Activated gamma-delta T cell (primary cell): ENCODE measurements at regions not wholly inside any gene's neighbourhood (a gene's known extent, or its start where the extent isn't known, plus 50 kb on each side); places are given as distances from the start of the nearest gene placed in this dataset.
"Not testable (repeated sequence)": the region's sequence is repeated elsewhere in the genome, so short reads cannot be mapped to it uniquely, and the experiment has no call there.

Experiments
- DNase-seq: peaks from one replicate; lab custom pipeline; 2025; lab: John Stamatoyannopoulos, UW

- no peak for DNase-seq
Observed at GRCh38 chr9:29390859-29391258, 1817.6 kb upstream of the C9orf72 start.

GRCh38 chr9:29393064-29393463 lies 1819.8 kb upstream of the C9orf72 start:
- DNase-seq: no peak

- no peak for DNase-seq
Observed at GRCh38 chr9:29394855-29395254, 1821.6 kb upstream of the C9orf72 start.

- no peak for DNase-seq
Observed at GRCh38 chr9:29397148-29397547, 1823.9 kb upstream of the C9orf72 start.

- DNase-seq: no peak
Observed at GRCh38 chr9:29416204-29416603, 1842.9 kb upstream of the C9orf72 start.

- no peak for DNase-seq
Observed at GRCh38 chr9:29422438-29422837, 1849.2 kb upstream of the C9orf72 start.

GRCh38 chr9:29432191-29432590 lies 1858.9 kb upstream of the C9orf72 start:
- no peak for DNase-seq

GRCh38 chr9:29432656-29433055 lies 1859.4 kb upstream of the C9orf72 start:
- not testable (repeated sequence) for DNase-seq

GRCh38 chr9:29435368-29435767 lies 1862.1 kb upstream of the C9orf72 start:
- DNase-seq: no peak

- DNase-seq: no peak
Observed at GRCh38 chr9:29437526-29437925, 1864.2 kb upstream of the C9orf72 start.

GRCh38 chr9:29439961-29440360 lies 1866.7 kb upstream of the C9orf72 start:
- DNase-seq: no peak

- DNase-seq: no peak
Observed at GRCh38 chr9:29440449-29440848, 1867.2 kb upstream of the C9orf72 start.

- DNase-seq: no peak
Observed at GRCh38 chr9:29445751-29446150, 1872.5 kb upstream of the C9orf72 start.

GRCh38 chr9:29449306-29449705 lies 1876.0 kb upstream of the C9orf72 start:
- no peak for DNase-seq

GRCh38 chr9:29450343-29450875 lies 1877.1 kb upstream of the C9orf72 start:
- not testable (repeated sequence) for DNase-seq

GRCh38 chr9:29456940-29457339 lies 1883.7 kb upstream of the C9orf72 start:
- DNase-seq: no peak

- no peak for DNase-seq
Observed at GRCh38 chr9:29475471-29475870, 1902.2 kb upstream of the C9orf72 start.

GRCh38 chr9:29511680-29512079 lies 1938.4 kb upstream of the C9orf72 start:
- no peak for DNase-seq

- DNase-seq: no peak
Observed at GRCh38 chr9:29514336-29514735, 1941.1 kb upstream of the C9orf72 start.

- DNase-seq: no peak
Observed at GRCh38 chr9:29514862-29515261, 1941.6 kb upstream of the C9orf72 start.

- DNase-seq: no peak
Observed at GRCh38 chr9:29548436-29548835, 1975.2 kb upstream of the C9orf72 start.

GRCh38 chr9:29555502-29555901 lies 1982.2 kb upstream of the C9orf72 start:
- DNase-seq: no peak

- DNase-seq: no peak
Observed at GRCh38 chr9:29556317-29556716, 1983.0 kb upstream of the C9orf72 start.

GRCh38 chr9:29556746-29557145 lies 1983.5 kb upstream of the C9orf72 start:
- DNase-seq: no peak

- DNase-seq: no peak
Observed at GRCh38 chr9:29564564-29564963, 1991.3 kb upstream of the C9orf72 start.
